ENCODE measurements at regions not wholly inside any gene's neighbourhood (a gene's known extent, or its start where the extent isn't known, plus 50 kb on each side); places are given as distances from the start of the nearest gene placed in this dataset.

GRCh38 chr4:84403656-84404055 is 95.4 kb downstream of the NKX6-1 start:
- H3K9ac ChIP-seq (ENCODE audit: insufficient read depth in 1 of 2, low read depth in 2 of 2, low read length in 2 of 2), result no peak overlapping the region
- ATAC-seq, result no peak
- no peak for FAIRE-seq
- ChIA-PET POLR2A (no interaction called here), CTCF (ENCODE audit: low intra/inter-chr PET ratio) (no interaction called here)
- WGBS (ENCODE audit: insufficient coverage, low coverage, missing lambda C conversion rate), result 0% methylated on average over 4 of the region's 4 CpGs
- no peaks in the 10 kb centered on the region for H4K20me1 ChIP-seq (replicated peaks; ENCODE audit: control insufficient read depth, insufficient read depth, low read length)
- H3K9me3 ChIP-seq (replicated peaks; ENCODE audit: control insufficient read depth, insufficient read depth, low read depth, low read length), result no peaks in the 10 kb centered on the region
- H2AFZ ChIP-seq (ENCODE audit: low read depth, low read length), result no peak overlapping the region
- no peaks in the 10 kb centered on the region for H3K4me1 ChIP-seq (replicated peaks in 1 of 2; ENCODE audit: control insufficient read depth in 2 of 2, insufficient read depth in 2 of 2, low read length in 2 of 2)
- H3K27ac ChIP-seq (ENCODE audit: extremely low read depth, low read depth, low read length), result no peak overlapping the region
- no peak overlapping the region for H3K4me3 ChIP-seq
- intact Hi-C loops (cut with micrococcal nuclease) (no loop called here), in situ Hi-C loops (cut with MboI) (no loop called here)
- H3K79me2 ChIP-seq (ENCODE audit: control insufficient read depth, insufficient read depth, low read length), result no peaks in the 10 kb centered on the region
- H3K9me1 ChIP-seq (ENCODE audit: control insufficient read depth, insufficient read depth, low read length), result no peaks in the 10 kb centered on the region
- H3K27me3 ChIP-seq (ENCODE audit: control insufficient read depth in 2 of 2, insufficient read depth in 2 of 2, low read length in 2 of 2), result no peaks in the 10 kb centered on the region
- no TSS peak for BruUV-seq (replicated peaks)
- DNase-seq (ENCODE audit: extremely low read depth in 1 of 4, low spot score in 3 of 4), result no peak
- no peak overlapping the region for H3K4me2 ChIP-seq (ENCODE audit: insufficient read depth, low read length)
- H3K36me3 ChIP-seq (ENCODE audit: control insufficient read depth, insufficient read depth, low read length), result no peaks in the 10 kb centered on the region
- TF ChIP-seq ZNF224 (CRISPR knock-in tag; IDR thresholded peaks at IDR 0.05) (no peak), ZNF75A (CRISPR knock-in tag; IDR thresholded peaks at IDR 0.05) (no peak), SIRT6 (IDR thresholded peaks at IDR 0.05; ENCODE audit: low read depth, low read length) (no peak), FOXP1 (CRISPR knock-in tag; IDR thresholded peaks at IDR 0.05) (no peak), PRDM10 (IDR thresholded peaks at IDR 0.05; ENCODE audit: partially characterized antibody) (no peak), PRMT5 (CRISPR knock-in tag; IDR thresholded peaks at IDR 0.05) (no peak), HDAC3 (IDR thresholded peaks at IDR 0.05; ENCODE audit: borderline replicate concordance, partially characterized antibody) (no peak), ZNF445 (CRISPR knock-in tag; IDR thresholded peaks at IDR 0.05; ENCODE audit: low read depth) (no peak), PHF8 (IDR thresholded peaks at IDR 0.05; ENCODE audit: borderline replicate concordance, low read length) (no peak), PML (IDR thresholded peaks at IDR 0.05; ENCODE audit: low read length) (no peak), RB1 (IDR thresholded peaks at IDR 0.05; ENCODE audit: low read depth) (no peak), SREBF1 (IDR thresholded peaks at IDR 0.05; ENCODE audit: borderline replicate concordance, low read depth, low read length) (no peak), SRSF7 (optimal IDR thresholded peaks at IDR 0.05; ENCODE audit: low read depth, low read length) (no peak), U2AF2 (optimal IDR thresholded peaks at IDR 0.05; ENCODE audit: low read depth, low read length) (no peak), GABPB2 (CRISPR knock-in tag; conservative IDR thresholded peaks at IDR 0.05) (no peak)
- TF ChIP-seq, protein P1, sequence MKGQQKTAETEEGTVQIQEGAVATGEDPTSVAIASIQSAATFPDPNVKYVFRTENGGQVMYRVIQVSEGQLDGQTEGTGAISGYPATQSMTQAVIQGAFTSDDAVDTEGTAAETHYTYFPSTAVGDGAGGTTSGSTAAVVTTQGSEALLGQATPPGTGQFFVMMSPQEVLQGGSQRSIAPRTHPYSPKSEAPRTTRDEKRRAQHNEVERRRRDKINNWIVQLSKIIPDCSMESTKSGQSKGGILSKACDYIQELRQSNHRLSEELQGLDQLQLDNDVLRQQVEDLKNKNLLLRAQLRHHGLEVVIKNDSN (CRISPR knock-in tag; IDR thresholded peaks at IDR 0.05), result no peak

Data from K562 (cell line).